HS-27A (cell line): ENCODE measurements at regions not wholly inside any gene's neighbourhood (a gene's known extent, or its start where the extent isn't known, plus 50 kb on each side); places are given as distances from the start of the nearest gene placed in this dataset.
"Not testable (repeated sequence)": the region's sequence is repeated elsewhere in the genome, so short reads cannot be mapped to it uniquely, and the experiment has no call there.

Source experiments
- DNase-seq: peaks from one replicate; pipeline ENCODE4 v3.0.0-alpha.2; 2012; ENCODE audit warnings: low read depth, missing footprints

- DNase-seq: no peak
Observed at GRCh38 chr20:1810926-1811620, 84.1 kb upstream of the SIRPA start.

DNA sequence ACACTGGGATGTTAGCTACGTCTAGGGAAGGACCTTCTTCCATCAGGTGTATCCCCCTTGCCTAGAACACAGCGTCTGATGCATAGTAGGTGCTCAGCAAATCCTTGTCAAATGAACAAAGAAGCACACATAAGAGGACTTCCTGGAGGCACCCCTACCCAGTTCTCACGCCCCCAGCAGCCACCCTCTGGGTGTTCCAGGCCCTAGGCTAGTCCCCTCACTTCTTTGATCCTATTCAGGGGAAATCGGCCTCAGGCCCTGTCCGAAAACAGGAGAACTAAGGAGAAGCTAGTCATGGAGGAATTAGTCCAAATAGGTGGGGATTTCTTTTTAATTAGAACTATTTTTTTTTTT lies 84.7 kb upstream of the SIRPA start:
- no peak for DNase-seq

GRCh38 chr20:1809611-1810510 lies 85.3 kb upstream of the SIRPA start:
- DNase-seq: peak; percentile 68

- DNase-seq: peak; percentile 93
Observed at GRCh38 chr20:1809131-1809572, 86.1 kb upstream of the SIRPA start.

DNA sequence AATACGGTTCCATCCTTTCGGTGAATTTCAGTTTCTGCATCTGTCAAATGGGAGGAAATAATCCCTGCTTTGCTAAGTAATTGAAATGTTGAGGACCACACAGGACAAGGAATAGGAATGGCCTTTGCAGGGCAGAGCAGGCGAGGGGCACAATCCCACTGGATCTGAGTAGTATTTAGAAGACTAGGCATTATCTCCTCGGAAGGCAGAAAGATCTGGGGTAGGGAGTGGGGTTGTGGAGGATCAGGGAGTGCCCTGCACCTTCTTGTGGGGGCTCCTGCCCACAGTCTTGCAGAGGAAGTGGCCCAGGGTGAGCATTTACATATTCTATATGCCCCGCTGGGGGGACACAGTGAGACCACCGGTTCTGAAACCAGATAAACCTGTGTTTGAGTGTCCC lies 87.1 kb upstream of the SIRPA start:
- no peak for DNase-seq

DNA sequence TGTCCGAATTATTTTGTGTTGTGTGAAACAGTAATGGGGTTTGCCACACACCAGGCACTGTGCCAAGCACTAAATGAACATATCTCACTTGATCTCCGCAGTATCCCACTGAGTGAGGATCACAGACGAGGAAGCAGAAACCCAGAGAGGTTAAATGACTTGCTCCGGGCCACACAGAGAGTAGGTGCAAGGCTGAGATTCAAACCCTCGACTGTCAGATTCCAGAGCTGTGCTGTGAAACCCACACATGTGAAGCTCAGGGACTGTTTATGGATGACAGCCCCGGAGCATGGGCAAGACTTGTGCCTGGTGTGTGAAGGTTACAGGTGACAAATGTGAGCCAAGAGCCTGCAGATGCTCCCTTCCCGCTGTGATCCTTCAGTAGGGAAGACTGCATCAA lies 87.8 kb upstream of the SIRPA start:
- no peak for DNase-seq

DNA sequence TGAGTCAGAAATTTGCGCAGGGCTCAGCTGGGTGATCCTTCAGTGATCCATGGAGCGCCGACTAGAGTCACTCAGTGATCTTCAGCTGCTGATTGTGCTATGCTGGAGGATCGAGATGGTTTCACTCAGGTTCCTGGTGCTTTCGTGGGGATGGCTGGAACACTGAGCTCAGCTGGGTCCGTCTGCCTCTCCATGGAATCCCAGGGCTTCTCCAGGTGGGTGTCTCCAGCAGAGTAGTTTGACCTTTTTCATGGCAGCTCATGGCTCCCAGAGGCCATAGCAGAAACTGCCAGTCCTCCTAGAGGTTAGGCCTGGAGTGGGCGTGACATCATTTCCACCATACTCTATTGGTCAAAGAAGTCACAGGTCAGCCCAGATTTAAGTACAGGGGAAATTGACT lies 88.8 kb upstream of the SIRPA start:
- no peak for DNase-seq

DNA sequence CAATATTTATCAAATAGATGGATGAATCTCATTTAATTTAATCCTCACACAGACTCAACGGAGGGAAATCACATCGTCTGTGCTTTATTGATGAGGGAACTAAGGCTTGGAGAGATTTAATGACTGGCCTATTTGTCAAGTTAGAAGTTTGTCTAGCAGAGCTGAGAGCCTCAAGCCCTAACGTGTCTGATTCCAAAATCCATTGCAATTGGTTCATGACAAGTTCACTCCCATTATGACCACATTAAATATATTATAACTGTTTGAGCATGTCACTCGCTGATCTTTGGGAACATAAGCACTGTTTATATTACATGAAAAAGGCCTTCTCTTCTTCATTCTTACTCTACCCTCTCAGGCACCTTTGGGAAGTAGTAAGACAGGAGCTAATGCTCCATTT lies 89.4 kb upstream of the SIRPA start:
- no peak for DNase-seq

DNA sequence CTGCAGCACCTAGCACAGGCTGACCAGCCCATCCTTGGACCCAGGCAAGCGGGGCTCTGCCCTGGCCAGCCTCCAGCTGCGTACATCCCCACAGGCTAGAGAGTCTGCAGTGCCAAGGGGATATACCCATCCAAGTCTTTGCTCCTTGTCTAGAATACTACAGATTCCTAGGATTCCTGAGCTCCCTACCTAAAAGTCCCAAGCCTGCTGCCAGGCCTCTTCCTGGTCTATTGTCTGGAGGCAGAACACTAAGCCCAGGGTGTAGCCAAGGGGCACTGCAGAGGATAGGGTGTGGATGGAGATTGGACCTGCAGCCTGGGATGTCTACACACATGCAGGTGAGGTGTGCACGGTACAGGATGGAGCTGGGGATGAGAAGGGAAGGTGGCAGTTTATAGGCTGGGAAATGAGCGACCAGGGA lies 90.0 kb upstream of the SIRPA start:
- no peak for DNase-seq

DNA sequence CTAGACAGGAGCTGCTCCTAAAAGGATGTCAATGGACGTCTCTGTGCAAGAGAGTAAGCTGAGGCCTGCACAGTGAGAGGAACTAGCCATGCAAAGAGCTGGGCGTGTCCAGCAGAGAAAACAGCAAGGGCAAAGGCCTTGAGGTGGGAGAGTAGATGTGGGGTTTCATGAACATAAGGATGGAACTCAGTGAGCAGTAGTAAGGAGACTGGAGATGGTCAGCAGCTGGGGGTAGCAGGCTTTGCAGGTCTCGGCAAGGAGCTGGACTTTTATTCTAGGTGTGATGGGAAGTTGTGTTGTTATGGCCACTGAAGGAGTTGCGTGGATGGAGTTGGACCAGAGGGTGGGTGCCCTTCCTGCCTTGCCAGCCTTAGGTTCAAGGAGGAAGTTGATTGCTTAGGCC lies 90.7 kb upstream of the SIRPA start:
- DNase-seq: no peak

DNA sequence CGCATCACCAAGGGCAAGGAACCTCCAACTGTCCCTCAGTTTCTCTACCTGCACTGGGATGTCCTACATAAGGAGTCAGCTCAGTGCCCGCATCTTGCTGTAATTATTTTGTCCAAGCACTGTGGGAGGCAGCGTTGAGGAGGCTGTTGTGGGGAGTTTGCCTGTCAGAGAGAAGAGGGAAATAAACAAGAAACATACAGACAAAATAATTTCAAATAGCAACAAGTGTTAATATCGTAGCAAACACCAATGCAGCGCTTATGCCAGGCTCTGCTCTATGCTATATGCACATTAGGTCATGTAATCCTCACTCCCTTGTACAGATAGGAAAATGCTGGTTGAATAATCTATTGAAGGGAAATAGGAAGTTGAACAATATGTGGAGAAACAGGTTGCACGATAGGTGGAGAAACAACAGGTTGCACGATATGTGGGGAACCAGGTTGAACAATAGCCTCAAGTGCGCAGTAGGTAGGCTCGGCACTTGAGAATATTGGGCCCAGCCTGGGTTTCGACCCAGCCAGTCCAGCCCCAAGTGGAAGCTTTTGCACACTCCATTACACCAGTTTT lies 91.2 kb upstream of the SIRPA start:
- no peak for DNase-seq

- DNase-seq: no peak
Observed at GRCh38 chr20:1803061-1803931, 91.9 kb upstream of the SIRPA start.

DNA sequence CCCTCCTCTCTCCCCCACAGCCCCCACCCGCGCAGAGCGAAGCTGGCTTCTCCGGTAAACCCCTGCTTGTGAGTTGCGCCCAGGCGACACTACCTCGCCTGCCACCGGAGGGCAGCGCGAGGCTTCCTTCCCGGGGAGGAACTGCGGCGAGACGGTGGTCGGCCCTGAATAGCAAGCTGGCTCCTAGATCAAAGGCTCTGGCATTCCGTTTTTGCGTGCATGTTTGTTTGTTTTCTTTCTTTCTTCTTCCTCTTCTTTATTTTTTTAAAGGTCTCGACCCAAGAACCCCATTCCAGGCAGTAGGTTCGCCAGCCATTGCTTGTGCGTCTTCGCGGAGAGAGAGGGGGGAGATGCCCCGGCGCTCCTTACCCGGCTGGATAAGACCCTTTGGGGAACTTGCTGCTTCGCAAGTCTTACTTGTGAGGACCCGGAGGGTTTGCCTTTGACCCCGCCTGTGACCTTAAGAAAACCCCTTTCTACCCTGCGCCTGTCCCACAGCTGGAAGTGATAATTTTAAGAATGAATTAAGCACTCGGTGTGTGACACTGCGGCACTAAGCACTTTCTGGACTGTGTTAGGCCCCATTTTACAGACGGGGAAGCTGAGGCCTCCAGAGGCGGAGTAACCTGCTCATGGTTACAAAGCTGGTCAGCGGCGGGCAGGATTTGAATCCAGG lies 92.7 kb upstream of the SIRPA start:
- DNase-seq: no peak

- DNase-seq: no peak
Observed at GRCh38 chr20:1801929-1802306, 93.3 kb upstream of the SIRPA start.

DNA sequence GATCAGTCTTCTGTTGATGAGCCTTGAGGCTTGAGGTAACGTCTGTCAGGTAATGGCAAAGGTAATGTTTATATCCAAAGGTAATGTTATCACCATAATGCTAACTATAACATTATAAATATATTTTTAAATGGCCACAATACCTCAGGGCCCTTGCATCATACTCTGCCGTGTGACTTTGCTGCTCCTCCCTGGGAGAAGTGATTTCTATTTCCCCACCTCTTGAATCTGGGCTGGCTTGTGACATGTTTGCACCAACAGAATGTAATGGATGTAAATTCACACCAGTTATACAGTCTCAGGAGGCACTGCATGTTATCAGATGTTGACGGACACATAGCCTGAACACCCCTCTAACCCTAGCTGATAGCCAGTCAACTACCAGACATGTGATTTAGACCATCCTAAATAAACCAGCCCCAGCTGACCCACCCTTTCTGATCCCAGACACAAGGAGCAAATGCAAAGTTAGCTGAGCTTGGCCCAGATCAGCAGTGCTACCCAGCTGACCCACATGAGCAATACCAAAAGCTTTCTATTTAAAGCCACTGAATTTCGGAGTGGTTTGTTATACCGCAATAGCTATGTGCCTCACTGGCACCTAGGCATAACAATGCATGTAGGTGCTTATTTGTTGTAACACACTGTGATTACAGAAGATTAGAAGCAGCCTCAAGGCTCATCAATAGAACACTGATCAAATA lies 93.8 kb upstream of the SIRPA start:
- no peak for DNase-seq

- no peak for DNase-seq
Observed at GRCh38 chr20:1800777-1801176, 94.4 kb upstream of the SIRPA start.

DNA sequence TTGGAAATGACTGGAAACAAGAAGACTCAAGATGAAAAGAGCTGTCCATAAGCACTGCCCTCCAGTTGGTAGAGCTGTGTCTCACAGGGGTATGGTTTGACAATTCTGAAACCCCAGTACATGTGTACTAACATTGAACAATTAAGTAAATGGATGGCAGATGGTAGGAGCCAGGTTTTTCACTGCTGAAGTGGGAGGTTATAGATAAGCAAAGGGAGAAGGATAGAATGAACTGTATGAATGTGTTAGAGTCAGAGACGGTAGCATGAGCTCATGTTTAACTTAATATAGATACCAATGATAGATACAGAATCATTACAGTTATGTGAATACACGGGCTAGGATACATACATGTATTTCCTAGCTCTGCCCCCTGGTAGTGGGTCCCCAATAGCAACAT lies 95.0 kb upstream of the SIRPA start:
- DNase-seq: no peak

DNA sequence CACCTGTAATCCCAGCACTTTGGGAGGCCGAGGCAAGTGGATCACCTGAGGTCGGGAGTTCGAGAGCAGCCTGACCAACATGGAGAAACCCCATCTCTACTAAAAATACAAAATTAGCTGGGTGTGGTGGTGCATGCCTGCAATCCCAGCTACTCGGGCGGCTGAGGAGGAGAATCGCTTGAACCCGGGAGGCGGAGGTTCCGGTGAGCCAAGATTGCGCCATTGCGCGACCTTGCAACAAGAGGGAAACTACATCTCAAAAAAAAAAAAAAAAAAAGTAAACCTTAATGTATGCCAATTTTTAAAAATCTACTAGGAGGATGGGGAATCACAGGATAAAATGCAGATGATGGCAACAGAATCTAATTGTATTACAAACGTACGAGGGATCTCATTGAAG lies 95.5 kb upstream of the SIRPA start:
- DNase-seq: not testable (repeated sequence)

DNA sequence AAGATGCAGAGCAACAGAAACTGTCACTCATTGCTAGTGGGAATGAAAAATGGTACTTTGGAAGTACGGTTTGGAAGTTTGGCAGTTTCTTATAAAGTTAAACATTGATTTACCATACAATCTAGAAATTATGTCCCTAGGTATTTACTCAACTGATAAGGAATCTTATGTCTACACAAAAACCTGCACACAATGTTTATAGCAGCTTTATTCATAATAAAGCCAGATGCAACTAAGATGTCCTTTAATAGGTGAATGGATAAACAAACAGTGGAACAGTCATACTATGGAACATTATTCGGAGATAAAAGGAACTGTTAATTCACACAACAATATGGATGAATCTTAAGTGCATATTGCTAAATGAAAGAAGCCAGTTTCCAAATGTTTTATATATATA lies 96.2 kb upstream of the SIRPA start:
- no peak for DNase-seq

DNA sequence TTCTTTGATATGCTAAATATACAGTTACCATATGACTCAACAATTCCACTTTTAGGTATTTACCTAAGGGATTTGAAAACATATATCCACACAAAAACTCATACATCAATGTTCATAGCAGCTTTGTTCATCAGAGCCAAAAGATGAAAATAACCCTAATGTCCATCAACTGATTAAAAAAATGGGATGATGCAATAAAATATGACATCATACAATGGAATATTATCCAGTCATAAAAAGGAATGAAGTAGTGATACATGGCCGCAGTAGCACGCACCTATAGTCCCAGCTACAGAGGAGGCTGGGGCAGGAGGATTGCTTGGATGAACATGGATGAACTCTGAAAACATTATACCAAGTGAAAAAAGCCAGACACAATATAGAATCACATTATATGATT lies 101.4 kb upstream of the SIRPA start:
- no peak for DNase-seq

GRCh38 chr20:1792274-1792673 lies 102.9 kb upstream of the SIRPA start:
- no peak for DNase-seq
